HG02678 (cell line): ENCODE measurements at regions not wholly inside any gene's neighbourhood (a gene's known extent, or its start where the extent isn't known, plus 50 kb on each side); places are given as distances from the start of the nearest gene placed in this dataset.
A peak's percentile ranks its signal among the peaks of the same experiment; 100 is the strongest.

Source experiments
- ATAC-seq: cut with Tn5 transposase; IDR thresholded peaks from one replicate; pipeline ENCODE4 v1.9.1; 2021; ENCODE audit warnings: mild to moderate bottlenecking, moderate library complexity; ENCODE audit not compliant: unreplicated experiment

DNA sequence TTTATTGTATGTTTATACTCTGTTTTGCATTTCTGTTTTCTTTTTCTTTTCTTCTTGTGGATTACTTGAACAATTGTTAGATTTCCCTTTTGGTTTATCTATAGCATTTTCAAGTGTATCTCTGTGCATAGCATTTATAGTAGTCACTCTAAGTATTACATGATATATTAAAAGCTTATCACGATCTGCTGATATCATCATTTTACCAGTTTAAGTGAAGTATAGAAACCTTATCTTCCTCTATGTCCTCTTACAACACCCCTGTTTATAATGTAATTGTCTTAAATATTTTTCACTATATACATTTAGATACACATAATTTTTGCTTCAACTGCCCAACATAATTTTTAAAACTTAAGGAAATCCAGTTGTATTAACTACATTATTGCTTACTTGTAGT, 513.9 kb upstream of the CELF2 start:
- no peak for ATAC-seq

GRCh38 chr10:10508211-10508610, 509.5 kb upstream of the CELF2 start:
- no peak for ATAC-seq

DNA sequence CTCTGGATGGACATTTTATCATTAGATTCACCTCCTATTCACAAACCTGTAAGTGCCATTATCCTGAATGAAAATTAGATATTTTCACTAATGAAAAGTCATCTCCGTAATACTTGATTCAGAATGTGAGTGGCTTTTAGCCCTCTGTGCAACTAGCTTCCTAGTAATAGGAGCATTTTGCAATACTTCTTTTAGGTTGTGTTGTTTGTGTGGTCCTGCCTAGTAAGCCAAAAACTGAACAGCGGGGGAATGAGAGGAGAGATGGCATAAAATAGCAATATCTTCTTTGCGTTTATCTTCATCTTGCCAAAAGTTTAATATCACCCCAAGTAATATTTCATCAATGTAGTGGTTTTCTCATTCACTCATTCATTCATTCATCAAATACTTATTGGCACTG, 507.5 kb upstream of the CELF2 start:
- no peak for ATAC-seq

DNA sequence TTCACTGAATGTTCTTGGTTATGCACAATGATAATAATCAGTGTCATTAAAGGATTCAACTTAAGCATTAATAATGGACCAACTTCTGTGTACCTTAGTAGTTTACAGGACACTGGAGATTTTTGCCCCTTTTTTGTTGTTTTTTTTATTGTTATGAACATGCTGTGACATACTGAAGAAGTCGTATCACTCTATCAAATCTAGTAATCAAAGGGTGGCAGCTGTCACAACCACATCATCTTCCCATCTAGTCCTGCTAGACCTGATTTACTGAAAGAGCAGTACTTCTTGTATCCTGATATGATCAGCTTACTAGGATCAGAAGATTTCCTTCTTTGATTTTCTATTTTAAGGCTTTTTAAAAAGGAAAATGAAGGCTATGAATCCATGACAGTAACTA, 504.6 kb upstream of the CELF2 start:
- no peak for ATAC-seq

GRCh38 chr10:10513898-10514297, 503.8 kb upstream of the CELF2 start:
- ATAC-seq, result no peak

- ATAC-seq, result no peak
Observed at GRCh38 chr10:10514797-10515196, 502.9 kb upstream of the CELF2 start.

GRCh38 chr10:10515479-10516204, 502.0 kb upstream of the CELF2 start:
- ATAC-seq, result no peak

DNA sequence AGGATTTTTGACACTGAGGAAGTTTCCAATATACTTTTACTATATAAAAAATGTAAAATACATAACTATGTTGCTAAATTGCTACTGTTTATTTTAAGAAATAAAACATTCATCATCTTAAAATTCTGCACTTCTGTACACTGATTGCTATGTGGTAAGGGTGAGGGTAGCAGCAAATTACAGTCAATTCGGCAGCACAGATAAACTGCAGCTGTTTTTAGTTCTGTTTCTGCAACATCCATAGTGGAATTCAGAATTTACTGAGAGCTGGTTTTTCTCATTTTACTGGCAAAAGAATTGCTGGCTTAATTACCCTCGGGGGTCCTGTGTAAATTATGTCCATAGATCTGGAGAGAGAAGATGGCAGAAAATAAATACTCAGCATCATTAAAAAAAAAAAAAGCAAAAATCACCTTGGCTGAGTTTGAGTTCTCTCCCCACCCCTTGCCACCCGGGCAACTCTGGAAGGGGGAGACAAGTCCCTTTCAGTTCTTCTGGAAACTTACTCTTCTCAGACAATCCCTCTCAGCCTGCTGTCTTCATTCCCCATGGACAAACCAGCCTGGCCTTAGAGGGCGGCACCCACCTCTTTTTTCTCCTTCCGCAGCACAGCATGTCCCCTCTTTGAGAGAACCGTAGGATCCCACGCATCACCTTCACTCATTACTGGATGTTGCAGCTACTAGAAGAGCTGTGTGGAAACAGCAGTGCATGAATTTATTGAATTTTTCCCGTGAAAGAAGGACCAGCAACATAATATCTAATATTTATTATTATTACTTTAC, 501.1 kb upstream of the CELF2 start:
- ATAC-seq, result no peak

DNA sequence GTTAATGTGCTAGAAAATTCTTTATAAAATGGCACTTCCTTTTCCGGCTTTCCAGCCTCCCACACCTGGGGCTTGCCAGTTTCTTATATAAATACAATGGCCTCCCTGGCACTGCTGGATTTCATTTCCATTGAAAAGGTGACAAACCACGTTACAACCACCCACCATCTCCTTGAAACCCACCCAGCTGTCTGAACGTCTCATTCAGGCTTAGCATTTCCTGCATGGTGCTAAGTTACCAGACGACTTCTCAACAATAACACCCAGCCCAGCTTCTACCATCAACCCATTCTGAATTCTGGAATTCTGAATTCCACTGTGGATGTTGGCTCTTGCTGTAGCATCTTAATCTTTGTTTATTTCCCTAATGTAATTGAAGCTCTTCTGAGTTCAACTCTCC, 499.8 kb upstream of the CELF2 start:
- ATAC-seq, result no peak

DNA sequence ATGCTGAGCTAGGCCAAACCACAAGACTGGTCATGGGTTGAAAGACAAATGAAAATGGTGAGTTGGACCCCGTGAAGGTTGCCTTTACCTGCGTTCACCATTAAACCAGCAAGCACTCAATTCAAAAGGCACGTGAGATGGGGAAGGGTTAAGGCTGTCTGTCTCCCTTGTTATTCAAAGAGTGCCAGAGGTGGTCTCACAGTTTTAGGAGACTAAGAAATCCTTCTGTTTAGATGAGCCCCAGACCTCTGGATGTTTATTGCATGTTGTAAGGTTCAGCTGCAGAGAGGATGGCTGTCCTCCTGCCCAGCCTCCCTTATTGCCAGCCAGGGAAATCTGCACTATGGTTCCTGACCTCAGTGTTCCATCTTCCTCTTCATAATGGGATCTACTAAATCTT, 498.0 kb upstream of the CELF2 start:
- ATAC-seq, result no peak

DNA sequence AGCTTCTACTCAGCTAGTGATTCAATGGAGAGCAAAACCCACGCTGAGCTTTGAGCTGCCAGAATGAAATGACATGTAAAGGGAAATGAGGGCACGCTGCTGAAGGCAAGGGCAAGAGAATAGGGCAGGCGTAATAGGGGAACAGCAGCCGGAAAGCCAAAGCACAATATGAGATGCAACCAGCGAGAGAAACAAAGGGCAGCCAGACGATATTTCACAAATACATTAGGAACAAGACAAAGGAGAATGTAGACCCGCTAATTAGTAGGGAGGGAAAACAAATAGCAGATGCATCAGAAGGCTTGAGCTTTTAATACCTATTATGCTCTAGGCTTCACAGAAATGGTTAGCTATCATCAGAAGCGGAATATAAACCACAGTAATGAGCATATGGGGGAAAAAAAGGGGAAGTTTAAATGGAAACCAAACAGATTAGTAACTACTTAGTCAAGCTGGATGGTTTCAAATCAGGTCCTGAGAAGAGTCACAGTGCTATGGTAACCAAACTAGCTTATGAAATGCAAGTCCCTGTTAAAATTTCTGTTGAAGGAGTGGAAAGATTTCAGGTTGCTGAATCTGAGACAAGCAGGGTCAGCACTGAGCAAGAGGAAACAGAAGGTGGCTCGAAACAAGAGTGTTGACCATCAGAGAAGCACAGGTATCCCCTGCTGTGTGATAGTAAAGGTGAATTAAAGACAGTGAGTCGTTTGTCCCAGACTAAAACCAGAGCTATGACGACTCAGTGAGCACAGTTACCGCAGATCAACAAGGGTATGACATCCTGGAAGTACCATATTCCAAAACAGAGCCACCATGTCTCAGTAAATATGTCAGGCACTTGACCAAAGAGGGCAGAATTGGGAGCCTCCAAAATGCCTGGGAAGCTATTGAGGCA, 496.9 kb upstream of the CELF2 start:
- ATAC-seq, result peak; percentile 84

GRCh38 chr10:10526846-10527245, 490.8 kb upstream of the CELF2 start:
- ATAC-seq, result no peak

GRCh38 chr10:10527861-10528562, 489.7 kb upstream of the CELF2 start:
- no peak for ATAC-seq

GRCh38 chr10:10528563-10528910, 489.1 kb upstream of the CELF2 start:
- no peak for ATAC-seq

DNA sequence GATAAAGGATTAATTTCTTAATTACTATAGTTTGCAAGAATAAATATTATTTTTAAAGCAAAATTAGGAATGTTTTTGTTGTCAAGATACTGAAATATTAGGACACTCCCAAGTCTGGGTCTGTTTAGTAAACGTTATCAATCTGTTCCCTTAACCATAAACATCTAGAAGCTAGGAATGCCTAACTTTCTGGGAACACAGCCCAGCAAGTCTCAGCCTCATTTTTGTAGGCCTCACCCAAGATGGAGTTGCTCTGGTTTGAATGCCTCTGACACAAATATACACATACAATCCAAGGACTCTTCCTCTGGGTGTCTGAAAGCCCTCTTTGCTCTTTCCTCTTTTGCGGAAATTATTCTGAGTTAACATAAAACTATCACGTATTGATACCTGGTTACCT, 487.4 kb upstream of the CELF2 start:
- no peak for ATAC-seq

- ATAC-seq, result no peak
Observed at GRCh38 chr10:10532236-10532635, 485.4 kb upstream of the CELF2 start.

DNA sequence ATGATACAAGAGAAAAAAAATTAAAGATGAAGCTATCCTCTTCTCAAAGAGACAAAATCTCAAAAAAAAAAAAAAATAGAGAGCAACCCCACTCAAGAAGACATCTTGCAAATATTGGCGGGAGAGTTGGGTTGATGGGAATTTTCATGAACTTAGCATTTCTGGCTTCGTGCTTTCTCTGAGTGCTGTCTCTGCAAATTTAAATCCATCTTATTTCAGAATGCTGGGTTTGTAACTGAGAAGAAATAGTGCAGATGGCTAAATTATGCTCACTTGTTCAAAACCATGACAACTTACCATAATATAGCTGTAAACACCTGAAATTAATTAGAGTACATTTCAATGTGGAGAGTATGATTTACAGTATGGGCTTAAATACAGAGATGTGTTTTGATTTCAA, 484.8 kb upstream of the CELF2 start:
- ATAC-seq, result no peak

DNA sequence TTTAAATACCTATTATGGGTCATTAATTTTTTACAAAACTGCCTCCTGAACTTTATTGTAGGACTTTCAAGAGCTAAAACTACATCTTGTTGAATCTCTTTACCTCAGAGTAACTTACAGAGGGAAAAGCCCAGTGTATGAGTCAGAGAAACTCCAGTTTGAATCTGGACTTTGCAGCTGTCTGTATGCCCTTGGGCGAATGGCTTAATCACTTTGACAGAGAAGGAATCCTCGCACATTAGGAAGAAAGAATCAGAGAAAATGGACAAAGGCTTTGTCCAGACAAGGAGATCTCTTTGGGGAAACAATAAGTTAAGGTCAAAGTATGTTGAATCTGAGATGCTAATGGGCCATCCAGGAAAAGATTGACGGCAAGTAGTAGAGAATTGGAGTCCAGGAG, 484.2 kb upstream of the CELF2 start:
- no peak for ATAC-seq

GRCh38 chr10:10538326-10538725, 479.3 kb upstream of the CELF2 start:
- no peak for ATAC-seq

DNA sequence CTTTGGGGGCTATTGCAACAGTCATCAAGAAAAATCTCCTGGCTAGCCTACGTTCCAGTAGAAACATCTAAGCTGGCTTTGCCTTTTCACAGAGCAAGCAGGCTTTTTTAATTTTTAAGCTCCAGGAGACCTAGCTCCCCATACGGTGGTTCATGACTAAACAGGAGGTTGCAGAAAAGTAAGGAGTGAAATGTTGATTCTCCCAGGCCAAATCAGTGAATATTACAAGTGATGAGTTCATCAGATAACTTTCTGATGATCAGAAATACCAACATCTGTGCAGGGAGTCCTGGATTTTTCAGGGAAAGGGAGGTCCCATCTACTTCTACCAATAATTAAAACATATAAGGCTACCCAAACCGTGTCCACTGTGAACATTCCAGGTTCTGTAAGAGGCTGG, 477.3 kb upstream of the CELF2 start:
- no peak for ATAC-seq

- ATAC-seq, result no peak
Observed at GRCh38 chr10:10542477-10542876, 475.2 kb upstream of the CELF2 start.
